HT-29 (cell line): ENCODE measurements at regions not wholly inside any gene's neighbourhood (a gene's known extent, or its start where the extent isn't known, plus 50 kb on each side); places are given as distances from the start of the nearest gene placed in this dataset.
"Not testable (repeated sequence)": the region's sequence is repeated elsewhere in the genome, so short reads cannot be mapped to it uniquely, and the experiment has no call there.

ENCODE experiments used
- DNase-seq: peaks from one replicate; pipeline ENCODE4 v3.0.0-alpha.2; 2015; ENCODE audit warnings: low spot score

DNA sequence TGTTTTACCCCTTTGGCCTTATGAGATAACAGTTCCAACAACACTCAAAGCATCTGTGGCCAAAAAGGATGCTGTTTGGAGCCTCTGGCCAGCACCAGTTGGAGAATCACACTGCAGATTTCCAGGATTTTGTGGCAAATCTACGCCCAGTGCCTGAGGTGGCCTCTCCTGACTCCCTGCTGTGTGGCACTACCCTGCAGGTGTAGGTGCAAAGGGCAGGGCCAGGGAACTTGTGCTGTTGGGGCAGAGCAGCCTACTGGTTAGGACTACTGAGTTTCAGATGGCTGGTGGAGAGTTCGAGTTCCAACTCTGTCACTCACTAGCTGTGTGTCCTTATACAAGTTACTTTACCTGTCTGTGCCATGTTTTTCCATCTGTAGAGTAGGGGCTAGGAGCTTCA lies 170.5 kb downstream of the PTPRU start:
- no peak for DNase-seq

DNA sequence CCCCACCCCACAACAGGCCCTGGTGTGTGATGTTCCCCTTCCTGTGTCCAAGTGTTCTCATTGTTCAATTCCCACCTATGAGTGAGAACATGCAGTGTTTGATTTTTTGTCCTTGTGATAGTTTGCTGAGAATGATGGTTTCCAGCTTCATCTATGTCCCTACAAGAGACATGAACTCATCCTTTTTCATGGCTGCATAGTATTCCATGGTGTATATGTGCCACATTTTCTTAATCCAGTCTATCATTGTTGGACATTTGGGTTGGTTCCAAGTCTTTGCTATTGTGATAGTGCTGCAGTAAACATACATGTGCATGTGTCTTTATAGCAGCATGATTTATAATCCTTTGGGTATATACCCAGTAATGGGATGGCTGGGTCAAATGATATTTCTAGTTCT lies 163.9 kb downstream of the PTPRU start:
- not testable (repeated sequence) for DNase-seq

DNA sequence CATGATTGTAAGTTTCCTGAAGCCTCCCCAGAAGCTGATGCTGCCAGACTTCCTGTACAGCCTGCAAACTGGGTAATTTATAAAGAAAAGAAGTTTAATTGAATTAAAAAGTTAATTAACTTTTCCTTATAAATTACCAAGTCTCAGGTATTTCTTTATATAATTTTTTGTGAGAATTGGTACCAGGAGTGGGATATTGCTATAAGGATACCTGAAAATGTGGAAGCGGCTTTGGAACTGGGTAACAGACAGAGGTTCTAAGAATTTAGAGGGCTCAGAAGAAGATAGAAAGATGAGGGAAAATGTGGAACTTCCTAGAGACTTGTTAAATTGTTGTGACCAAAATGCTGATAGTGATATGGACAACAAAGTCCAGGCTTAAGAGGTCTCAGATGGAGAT lies 163.1 kb downstream of the PTPRU start:
- no peak for DNase-seq

DNA sequence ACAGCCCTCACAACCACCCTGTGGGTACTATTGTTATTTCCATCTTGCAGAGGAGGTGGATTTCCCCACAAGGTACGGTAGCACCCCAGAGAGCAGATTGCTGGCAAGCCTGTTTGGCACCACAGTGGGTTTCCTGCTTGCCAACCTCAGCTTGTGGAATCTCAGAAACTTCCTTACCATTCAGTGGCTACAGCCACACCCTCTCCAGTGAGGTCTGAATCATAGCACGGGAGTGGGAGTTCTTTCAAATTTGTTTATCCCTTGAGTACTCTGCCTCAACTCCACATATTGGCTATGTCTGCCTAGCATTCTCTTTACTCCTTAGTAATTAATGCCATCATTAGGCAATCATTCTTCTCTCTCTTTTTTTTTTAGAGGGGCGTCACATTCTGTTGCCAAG lies 162.1 kb downstream of the PTPRU start:
- DNase-seq, result no peak

DNA sequence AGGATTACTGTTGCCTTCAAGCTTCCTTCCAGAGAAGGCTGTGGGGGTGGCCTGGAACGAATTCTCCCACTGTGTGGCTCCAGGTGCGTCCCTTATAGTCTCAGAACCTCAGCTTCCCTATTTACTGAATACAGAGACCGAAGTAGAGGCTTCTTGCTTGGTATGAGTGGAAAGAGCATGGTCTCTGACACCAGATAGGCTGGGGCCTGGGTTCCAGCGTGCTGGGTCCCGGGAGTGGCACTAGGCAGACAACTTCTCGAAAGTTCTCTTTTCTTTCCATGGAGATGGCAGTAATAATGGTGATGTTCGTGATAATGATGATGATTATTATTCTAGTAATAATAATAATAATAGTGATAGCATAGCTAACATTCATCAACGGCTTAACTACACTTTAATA lies 161.7 kb downstream of the PTPRU start:
- no peak for DNase-seq

DNA sequence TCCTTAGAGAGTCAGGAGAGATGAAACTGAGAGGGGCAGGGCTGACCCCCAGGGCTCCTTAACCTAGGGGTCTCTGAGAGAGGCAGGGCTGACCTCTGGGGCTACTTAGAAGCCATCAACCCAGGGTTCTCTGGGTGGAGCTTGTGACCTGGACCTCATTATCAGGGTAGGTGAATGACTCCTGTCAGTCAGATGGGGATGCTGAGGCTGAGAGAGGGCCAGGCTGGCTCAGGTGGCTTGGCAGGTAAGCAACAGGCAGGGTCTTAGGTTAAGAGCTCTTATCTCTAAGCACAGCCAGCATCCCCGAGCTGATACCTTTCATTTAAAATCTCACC lies 160.9 kb downstream of the PTPRU start:
- no peak for DNase-seq

DNA sequence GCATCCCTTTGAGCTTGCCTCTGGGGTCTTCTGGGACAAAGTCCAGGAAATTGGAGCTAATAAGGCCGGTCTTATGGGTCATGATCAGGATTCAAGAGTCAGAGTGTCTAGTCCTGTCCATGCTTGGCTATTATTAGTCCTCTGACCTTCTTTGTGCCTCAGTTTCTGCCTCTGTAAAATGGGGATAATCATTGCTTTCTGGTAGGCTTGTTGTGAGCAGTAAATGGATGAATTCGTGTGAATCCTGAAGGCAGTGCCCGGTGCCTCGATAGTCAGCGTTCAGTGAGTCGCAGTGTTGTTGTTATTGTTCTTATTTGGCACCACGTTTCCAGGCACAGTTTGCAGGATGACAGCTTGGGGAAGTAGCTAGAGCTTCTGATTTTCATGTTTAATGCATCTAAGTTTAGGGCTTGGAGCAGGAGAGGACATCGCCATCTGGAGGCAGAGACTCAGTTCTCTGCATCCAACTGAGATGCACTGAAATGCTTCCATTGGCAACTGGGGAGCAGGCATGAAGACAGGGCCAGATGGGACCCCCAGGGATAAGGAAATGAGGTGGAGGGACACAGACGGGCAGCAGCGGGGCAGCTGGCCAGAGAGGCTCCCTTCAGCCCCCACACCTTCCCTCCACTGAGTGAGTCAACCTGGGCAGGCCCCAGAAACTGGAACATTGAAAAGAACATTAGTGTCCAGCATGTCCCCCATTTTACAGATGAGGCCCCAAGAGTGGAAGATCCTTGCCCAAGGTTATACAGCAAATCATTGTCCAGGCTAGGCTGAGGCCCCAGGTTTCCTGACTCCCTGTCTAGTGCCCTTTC lies 160.3 kb downstream of the PTPRU start:
- no peak for DNase-seq

DNA sequence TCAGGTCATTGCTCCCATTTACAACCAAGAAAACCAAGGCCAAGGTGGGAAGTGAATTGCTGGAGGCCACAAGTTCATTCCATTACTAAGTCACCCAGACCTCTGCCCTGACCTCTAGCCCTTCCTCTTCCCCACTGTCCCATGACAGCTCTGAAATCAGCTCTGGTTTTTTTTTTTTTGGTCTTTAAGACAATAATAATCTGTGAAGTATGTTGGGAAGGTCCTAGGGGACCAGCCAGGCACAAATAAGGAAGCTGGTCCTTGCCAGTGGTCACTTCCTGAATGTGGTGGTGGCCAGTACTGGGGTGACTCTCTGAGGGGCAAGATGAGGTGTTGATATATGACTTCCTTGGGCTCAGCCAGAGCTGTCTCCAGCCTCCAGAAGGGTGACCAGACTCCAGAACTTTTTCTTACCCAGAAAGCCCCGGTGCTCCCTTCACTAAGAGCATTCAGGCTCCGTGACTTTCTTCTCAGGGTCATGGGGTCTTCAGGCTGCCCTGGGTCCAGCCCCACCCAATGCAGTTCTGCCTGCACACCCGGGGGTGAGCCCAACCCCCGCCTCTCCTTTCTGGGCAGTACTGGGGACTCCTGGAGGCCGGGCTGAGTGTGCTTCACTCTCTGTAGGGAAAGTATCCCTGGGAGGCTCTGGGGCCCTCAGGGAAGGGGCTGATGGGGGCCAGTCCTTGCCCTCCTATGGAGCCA lies 159.6 kb downstream of the PTPRU start:
- no peak for DNase-seq

DNA sequence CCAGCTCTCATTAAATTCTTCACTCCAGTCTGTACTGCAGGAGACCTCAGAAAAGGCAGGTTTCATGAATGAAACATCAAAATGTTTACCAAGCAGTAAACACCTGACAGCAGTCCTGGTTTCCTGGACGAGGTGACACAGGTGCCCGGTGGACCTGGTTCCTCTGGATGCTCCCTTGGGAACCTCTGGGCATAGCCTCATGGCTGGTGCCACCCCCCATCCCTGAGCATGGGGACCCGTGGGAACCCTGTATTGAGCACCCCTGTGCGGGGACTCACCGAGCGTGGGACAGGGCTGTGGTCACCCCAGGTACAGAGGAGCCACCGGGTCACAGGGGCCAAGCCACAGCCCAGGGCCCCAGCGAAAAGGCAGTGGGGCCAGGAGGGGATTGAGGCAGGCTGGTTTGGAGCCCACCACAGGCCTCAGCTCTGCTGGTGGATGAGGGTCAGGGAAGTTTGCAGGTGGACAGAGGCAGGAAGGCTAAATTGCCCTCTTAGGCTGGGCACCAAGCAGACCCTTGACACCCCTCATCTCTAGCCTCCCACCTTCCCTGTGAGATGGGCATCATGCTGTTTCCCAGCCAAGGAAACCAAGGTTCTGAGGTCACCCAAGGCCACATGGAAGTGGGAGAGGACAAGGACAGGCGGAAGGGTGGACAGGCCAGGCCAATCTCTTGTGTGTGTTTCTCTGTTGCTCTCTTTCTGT lies 158.4 kb downstream of the PTPRU start:
- DNase-seq, result no peak

DNA sequence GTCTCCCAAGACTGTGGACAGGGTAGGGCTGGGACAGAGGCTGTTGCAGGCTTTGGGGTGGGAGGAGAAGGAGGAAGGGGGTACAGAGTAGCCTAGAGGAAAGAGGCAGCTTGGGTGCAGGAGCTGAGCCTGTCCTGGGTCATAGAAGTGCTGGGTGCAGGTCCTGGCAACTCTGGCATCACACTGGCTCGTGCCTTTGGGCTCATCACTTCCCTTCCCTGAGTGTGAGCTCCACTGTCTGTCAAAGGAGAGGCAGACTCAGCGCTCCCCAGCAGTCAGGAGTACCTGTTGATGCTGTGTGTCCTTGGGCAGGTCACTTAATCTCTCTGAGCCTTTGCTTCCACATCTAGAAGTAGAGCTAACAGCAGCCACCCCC lies 157.1 kb downstream of the PTPRU start:
- no peak for DNase-seq

DNA sequence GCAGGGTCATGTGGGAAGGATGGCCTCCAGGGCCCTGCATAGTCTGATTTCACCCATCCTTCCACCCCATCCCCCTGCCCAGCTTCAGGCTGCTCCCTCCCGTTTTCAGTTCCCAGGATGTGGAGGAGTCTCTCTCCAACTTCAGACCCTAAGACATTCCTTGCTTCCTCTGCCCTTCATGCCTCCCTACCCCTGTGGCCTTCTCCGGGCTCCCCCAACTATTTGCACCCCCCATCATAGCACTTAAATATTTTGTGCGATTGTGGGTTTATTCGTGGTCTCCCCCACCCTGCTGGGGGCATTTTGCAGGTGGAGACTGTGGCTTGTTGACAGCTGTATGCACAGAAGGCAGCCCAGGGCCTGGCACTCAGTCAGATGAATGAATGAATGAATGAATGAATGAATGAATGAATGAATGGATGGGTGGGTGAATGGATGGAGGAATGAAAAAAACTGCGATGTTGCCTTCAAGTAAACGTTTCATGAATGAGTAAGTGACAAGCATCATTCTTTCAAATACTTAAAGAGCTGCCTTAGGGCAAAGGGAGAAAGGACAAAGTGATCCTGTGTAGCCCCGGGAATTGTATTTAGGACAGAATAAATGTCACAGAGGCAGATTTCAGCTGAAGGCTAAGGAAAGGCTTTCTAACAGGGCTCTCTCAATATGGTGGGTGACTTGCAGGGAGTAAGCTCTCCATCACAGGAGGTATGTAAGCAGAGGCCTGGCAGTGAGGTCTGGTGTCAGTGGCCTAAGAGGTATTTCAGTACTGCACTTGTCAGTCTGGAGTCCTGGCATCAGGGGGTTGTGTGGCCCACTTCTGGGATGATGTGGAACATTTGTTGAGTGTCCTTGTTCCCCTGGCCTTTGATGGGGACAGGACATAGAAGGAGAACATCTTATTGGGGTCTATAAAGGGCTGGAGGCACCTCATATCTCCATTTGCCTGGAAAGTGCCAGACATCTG lies 156.4 kb downstream of the PTPRU start:
- DNase-seq, result no peak

DNA sequence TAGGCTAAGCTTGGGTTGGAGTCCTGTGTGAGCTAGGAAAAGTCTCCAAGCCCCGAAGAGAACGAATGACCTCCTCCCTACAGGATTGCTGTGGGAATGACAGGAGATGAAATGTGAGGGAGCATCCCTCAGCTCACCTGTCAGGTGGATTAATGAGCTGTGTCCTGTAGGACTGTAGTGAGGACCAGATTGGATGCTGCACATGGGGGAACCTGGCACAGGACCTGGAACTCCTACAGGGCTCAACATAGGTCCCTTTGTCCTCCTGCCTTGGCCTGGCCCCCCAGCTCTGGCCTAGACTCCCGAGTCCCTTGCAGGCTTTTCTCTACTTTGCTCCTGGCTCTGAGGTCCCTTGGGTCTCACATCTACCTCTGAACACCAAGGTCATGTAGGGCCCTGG lies 155.7 kb downstream of the PTPRU start:
- no peak for DNase-seq

DNA sequence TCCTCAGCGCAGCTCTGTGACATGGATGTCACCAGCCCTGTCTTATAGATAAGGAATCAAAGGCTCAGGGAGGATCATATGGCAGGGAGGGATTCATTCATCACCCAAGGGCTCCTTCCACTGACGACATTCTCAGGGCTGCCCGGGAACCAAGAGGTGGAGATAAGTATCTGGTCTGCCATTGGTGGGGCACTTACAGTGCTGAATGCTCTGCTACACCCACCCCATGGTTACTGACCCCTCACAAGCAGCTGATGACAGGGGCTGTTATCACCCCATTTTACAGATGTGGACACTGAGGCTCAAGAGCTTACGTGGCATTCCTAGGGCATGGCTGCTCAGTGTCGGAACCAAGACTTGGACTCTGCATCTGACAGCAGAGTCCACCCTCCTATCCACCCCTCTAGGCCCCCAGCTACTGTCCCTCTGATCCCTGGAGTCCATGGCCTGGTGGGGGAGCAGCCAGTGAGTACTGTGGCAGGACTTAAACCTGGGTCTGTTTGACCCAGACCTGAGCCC lies 155.1 kb downstream of the PTPRU start:
- no peak for DNase-seq

DNA sequence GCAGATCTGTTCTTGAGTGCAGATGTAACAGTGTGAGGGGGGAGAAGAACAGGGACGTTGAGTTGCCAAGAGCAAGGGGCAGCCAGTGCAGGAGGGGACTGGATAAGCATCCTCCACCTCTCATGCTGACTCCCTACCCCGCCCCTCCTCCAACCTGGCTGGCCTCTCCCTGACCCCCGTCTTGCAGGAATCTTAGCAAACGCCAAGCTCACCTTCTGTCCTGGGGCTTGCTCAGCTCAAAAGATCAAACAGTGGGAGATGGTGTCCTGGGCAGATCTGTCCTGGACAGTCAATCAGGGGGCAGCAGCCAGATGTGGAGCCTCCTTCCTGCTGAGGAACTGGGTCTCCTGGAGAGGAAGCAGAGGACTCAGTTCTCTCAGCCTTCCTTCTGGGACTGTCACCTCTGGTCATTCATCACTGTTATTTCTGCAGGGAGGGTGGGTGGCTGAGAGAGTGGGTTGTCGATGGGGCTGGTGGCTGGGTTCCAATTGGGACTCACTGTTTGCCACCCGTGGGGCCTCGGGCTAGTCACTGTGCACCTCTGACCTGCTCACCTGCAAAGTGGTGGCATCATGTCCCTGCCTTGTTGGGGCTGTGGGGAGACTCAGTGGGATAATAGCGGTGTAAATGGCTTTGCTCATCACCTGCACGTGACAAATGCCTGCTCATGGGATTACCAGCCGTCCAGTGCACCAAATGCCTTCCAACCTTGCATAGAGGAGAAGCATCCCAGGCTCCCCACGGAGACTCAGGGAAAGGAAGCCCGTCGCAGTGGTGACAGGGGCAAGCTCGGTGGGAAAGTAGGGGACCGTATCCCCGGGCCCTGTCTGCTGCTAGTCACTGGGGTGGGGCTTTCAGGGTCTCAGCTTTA lies 154.4 kb downstream of the PTPRU start:
- DNase-seq, result no peak

DNA sequence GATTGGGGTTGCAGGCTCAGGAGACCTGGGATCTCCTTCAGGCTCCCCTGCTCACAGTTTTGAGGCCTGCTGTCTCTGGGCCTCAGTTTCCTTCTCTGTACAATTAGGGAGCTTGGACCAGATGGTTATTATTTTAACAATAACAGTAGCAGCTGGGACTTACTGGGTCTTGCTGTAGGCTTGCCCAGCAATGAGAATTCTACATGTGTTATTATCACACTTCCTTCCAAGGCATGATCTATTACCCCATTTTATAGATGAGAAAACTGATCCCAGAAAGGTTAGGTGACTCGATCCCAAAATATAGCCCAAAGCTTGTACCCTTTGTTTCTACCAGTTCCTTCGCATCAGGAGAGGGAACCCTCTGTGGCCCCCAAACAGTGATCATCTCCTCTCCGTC lies 153.8 kb downstream of the PTPRU start:
- DNase-seq, result no peak

DNA sequence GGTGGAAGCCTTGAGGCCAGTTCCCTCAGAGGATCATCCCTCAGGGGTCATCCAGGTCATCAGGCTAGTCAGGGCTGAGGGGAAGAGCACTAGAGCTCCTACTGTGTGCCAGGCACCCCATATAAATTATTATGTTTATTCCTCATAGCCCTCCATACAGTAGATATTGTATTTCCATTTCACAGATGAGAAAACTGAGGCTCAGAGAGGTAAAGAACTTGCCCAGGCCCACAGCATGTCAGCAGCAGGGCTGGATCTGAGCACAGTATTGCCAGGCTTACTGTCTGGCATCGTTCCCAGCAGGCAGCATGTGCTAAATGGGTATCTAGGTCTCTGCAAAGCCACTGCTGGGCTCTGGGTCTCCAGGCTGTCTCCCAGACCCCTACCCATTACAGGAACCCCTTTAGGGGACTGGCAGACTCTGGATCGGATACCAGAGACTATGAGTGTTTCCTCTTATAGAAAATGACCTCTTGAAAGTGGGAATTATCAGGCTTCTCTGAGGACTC lies 153.3 kb downstream of the PTPRU start:
- no peak for DNase-seq

DNA sequence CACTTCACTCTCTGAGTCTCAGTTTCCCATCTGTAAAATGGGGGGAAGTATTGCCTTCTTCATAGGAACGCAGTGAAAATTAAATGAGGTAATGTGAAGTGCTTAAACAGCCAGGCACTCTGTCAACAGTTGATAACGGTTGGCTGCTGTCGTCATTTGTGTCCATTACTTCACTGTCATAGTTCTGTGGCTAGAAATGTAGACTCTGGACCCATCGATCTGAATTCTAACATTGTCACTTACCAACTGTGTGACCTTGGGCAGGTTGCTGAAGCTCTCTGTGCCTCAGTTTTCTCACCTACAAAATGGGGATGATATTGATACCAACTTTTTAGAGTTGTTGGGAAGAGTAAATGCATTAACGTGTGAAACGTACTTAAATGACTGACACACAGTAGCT lies 152.6 kb downstream of the PTPRU start:
- DNase-seq, result no peak

DNA sequence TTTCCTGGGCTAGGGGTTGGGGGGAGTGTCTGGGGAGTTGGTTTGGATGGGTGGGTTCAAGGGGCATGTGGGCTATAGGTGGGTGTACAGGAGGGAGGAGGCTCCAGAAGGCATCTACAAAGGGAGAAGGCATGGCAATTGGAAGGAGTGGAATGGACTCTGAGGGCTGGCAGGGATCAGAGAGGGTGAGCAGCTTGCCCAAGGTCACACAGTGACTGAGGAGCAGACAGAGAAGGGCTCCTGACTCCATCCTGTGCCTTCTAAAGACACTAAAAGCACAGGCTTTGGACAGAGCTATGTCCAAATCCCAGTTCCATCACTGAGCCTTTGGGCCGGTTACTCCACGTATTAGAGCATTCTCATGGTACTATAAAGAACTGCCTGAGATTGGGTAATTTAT lies 151.8 kb downstream of the PTPRU start:
- DNase-seq, result no peak

DNA sequence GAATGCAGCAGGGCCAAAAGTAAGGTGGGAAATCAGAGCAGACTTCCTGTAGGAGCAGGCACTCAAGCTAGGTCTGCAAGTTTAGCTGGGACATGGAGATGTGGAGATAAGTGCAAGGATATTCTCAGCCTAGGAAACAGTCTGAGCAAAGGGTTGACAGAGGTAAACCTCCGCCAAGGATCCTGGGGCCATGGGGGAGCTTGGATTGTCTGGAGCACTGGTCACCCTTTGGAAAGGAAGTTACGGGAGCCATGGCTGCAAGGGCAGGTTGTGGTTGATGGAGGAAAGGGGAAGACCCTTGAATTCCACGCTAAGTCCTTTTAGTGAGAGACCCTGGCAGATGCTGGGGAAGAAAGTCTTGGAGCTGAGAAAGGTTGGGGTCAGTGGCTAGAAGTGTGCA lies 150.9 kb downstream of the PTPRU start:
- DNase-seq, result no peak

DNA sequence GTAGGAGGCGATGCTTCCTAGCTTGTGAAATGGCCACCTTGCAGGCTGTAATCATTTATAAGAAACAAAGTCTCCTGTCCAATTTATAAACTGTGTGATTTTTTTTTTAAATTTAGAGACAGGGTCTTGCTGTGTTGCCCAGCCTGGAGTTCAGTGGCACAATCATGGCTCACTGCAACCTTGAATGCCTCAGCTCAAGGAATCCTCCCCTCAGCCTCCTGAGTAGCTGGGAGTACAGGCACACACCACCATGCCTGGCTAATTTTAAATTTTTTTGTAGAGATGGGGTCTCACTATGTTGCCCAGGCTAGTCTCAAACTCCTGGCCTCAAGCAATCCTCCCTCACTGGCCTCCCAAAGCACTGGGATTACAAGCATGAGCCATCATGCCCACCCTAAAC lies 150.1 kb downstream of the PTPRU start:
- DNase-seq, result not testable (repeated sequence)
